ENCODE measurements at regions not wholly inside any gene's neighbourhood (a gene's known extent, or its start where the extent isn't known, plus 50 kb on each side); places are given as distances from the start of the nearest gene placed in this dataset.
"Not testable (repeated sequence)": the region's sequence is repeated elsewhere in the genome, so short reads cannot be mapped to it uniquely, and the experiment has no call there.

DNA sequence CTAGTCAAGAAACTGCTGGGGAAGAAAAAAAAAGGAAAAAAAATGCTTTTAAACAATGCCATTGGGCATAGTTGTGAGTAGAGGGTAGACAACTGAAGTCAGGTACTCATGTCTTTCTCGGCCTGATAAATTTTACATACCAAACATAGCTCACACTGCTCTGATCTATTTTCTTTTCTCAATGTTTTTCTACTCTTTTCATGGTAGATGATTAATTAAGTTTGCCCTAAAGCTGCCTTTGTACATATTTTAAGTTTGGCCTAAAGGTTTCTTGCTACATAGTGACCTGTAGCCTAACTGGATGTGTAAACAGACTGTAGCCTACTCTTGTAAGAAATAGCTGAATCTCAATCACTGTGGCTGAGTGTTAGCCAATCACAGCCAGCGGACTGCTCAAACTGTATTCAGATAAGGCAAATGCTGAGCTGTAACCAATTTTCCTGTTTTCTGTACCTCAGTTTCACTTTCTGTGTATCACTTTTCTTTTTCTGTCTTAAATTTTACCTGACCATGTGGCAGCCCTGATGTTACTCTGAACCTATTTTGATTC is 121.0 kb downstream of the PCDH10 start:
- no CpG with 5 or more reads among the region's 2 CpGs for WGBS (ENCODE audit: extremely low coverage, insufficient coverage, insufficient read length)
- DNase-seq: peak; percentile 65 to 91
- H3K4me2 ChIP-seq (ENCODE audit: low read length): no peak overlapping the region

DNA sequence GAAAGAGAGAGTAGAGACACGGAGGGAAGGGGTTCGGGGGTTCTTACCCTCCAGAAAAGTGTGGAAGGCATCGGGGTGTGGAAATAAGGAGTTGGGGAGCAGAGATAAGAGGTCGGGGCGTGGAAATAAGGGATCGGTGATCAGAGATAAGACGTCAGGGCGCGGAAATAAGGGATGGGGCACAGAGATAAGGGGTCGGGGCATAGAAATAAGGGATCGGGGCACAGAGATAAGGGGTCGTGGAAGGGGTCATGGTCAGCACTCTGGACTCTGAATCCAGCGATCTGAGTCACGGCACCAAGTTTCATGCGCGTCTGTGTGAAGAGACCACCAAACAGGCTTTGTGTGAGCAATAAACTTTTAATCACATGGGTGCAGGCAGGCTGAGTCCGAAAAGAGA is 119.1 kb downstream of the PCDH10 start:
- Histone ChIP-seq H3K36me3 (ENCODE audit: control insufficient read depth in 1 of 2, insufficient read depth in 2 of 2, low read length in 2 of 2) (no peaks in the 10 kb centered on the region), H3K9me3 (ENCODE audit: insufficient read depth, low read depth, low read length) (no peaks in the 10 kb centered on the region), H3K14ac (ENCODE audit: low read length) (no peak overlapping the region), H2BK5ac (ENCODE audit: low read depth, low read length, poor library complexity) (no peak overlapping the region), H4K12ac (ENCODE audit: low read depth, low read length) (no peak overlapping the region), H3K27me3 (ENCODE audit: insufficient read depth, low read length) (no peaks in the 10 kb centered on the region), H3K4me2 (ENCODE audit: low read length) (no peak overlapping the region), H3K4me1 (ENCODE audit: control insufficient read depth in 1 of 2, insufficient read depth in 2 of 2, low read length in 2 of 2) (no peaks in the 10 kb centered on the region), H3K18ac (ENCODE audit: low read length) (no peak overlapping the region), H4K8ac (ENCODE audit: low read depth, low read length) (no peak overlapping the region), H3K4ac (ENCODE audit: low read depth, low read length) (no peak overlapping the region), H3K79me1 (ENCODE audit: low read length) (no peaks in the 10 kb centered on the region), H3K9ac (ENCODE audit: low read length) (no peak overlapping the region), H4K91ac (ENCODE audit: low read depth, low read length) (no peak overlapping the region), H2BK12ac (ENCODE audit: low read length) (no peak overlapping the region), H2AFZ (ENCODE audit: insufficient read depth, low read length, poor library complexity) (no peak overlapping the region), H3K79me2 (ENCODE audit: control insufficient read depth, insufficient read depth, low read length, poor library complexity) (no peaks in the 10 kb centered on the region), H3K4me3 (ENCODE audit: low read depth, low read length) (no peak overlapping the region), H3K27ac (ENCODE audit: low read depth, low read length) (no peak overlapping the region), H2BK120ac (ENCODE audit: insufficient read depth, low read length, poor library complexity) (no peak overlapping the region), H2AK5ac (ENCODE audit: low read length) (no peak overlapping the region), H3K23ac (ENCODE audit: low read length) (no peak overlapping the region)
- DNase-seq: no peak
- no CpG with 5 or more reads among the region's 17 CpGs for WGBS (ENCODE audit: extremely low coverage, insufficient coverage, insufficient read length)

More for the DNA sequence above, 121.0 kb downstream of the PCDH10 start:
- Histone ChIP-seq H2BK5ac (ENCODE audit: low read depth, low read length, poor library complexity) (no peak overlapping the region), H3K9me3 (ENCODE audit: insufficient read depth, low read depth, low read length) (no peaks in the 10 kb centered on the region), H3K18ac (ENCODE audit: low read length) (no peak overlapping the region), H3K14ac (ENCODE audit: low read length) (no peak overlapping the region), H4K8ac (ENCODE audit: low read depth, low read length) (no peak overlapping the region), H3K4ac (ENCODE audit: low read depth, low read length) (no peak overlapping the region), H3K27me3 (ENCODE audit: insufficient read depth, low read length) (no peaks in the 10 kb centered on the region), H3K23ac (ENCODE audit: low read length) (no peak overlapping the region), H3K79me2 (ENCODE audit: control insufficient read depth, insufficient read depth, low read length, poor library complexity) (no peaks in the 10 kb centered on the region), H3K4me1 (ENCODE audit: control insufficient read depth in 1 of 2, insufficient read depth in 2 of 2, low read length in 2 of 2) (no peaks in the 10 kb centered on the region), H4K12ac (ENCODE audit: low read depth, low read length) (no peak overlapping the region), H2BK120ac (ENCODE audit: insufficient read depth, low read length, poor library complexity) (no peak overlapping the region), H2AFZ (ENCODE audit: insufficient read depth, low read length, poor library complexity) (no peak overlapping the region), H3K4me3 (ENCODE audit: low read depth, low read length) (no peak overlapping the region), H2AK5ac (ENCODE audit: low read length) (no peak overlapping the region), H3K79me1 (ENCODE audit: low read length) (no peaks in the 10 kb centered on the region), H3K27ac (ENCODE audit: low read depth, low read length) (no peak overlapping the region), H3K9ac (ENCODE audit: low read length) (no peak overlapping the region), H4K91ac (ENCODE audit: low read depth, low read length) (no peak overlapping the region), H3K36me3 (ENCODE audit: control insufficient read depth in 1 of 2, insufficient read depth in 2 of 2, low read length in 2 of 2) (no peaks in the 10 kb centered on the region), H2BK12ac (ENCODE audit: low read length) (no peak overlapping the region)

GRCh38 chr4:133267506-133267905 is 118.4 kb downstream of the PCDH10 start:
- not testable (repeated sequence) for H3K23ac ChIP-seq (ENCODE audit: low read length); H3K27ac ChIP-seq (ENCODE audit: low read depth, low read length); H4K8ac ChIP-seq (ENCODE audit: low read depth, low read length); H2AFZ ChIP-seq (ENCODE audit: insufficient read depth, low read length, poor library complexity); H2BK12ac ChIP-seq (ENCODE audit: low read length); H3K36me3 ChIP-seq (ENCODE audit: control insufficient read depth in 1 of 2, insufficient read depth in 2 of 2, low read length in 2 of 2); H2BK5ac ChIP-seq (ENCODE audit: low read depth, low read length, poor library complexity); H4K91ac ChIP-seq (ENCODE audit: low read depth, low read length); H3K9ac ChIP-seq (ENCODE audit: low read length); H2BK120ac ChIP-seq (ENCODE audit: insufficient read depth, low read length, poor library complexity); H3K4ac ChIP-seq (ENCODE audit: low read depth, low read length); H3K79me2 ChIP-seq (ENCODE audit: control insufficient read depth, insufficient read depth, low read length, poor library complexity); H2AK5ac ChIP-seq (ENCODE audit: low read length); H4K12ac ChIP-seq (ENCODE audit: low read depth, low read length); H3K14ac ChIP-seq (ENCODE audit: low read length); H3K18ac ChIP-seq (ENCODE audit: low read length); H3K4me3 ChIP-seq (ENCODE audit: low read depth, low read length); H3K9me3 ChIP-seq (ENCODE audit: insufficient read depth, low read depth, low read length); H3K27me3 ChIP-seq (ENCODE audit: insufficient read depth, low read length); H3K4me2 ChIP-seq (ENCODE audit: low read length); DNase-seq; H3K4me1 ChIP-seq (ENCODE audit: control insufficient read depth in 1 of 2, insufficient read depth in 2 of 2, low read length in 2 of 2); H3K79me1 ChIP-seq (ENCODE audit: low read length)
- WGBS (ENCODE audit: extremely low coverage, insufficient coverage, insufficient read length): no CpG with 5 or more reads among the region's 7 CpGs

DNA sequence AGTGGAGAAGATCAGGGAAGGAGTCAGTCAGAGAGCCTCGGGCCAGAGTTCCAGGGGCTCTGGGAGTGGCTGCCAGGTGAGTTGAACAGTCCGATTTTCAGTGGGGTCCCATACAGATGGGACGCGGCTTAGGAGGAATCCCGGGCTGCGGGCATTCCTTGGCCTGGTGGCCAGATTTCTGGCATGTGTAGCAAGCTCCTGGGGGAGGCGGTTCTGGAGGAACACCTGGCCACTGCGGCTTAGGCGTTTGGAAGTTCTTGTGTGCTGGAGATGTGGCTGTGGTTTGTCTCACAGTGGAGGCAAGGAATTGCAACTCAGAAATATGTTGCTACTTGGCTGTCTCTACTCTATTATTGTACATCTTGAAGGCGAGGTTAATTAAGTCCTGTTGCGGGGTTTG is 117.9 kb downstream of the PCDH10 start:
- H4K8ac ChIP-seq (ENCODE audit: low read depth, low read length); H3K27ac ChIP-seq (ENCODE audit: low read depth, low read length); H4K12ac ChIP-seq (ENCODE audit: low read depth, low read length); H2BK12ac ChIP-seq (ENCODE audit: low read length); H2AK5ac ChIP-seq (ENCODE audit: low read length); H2AFZ ChIP-seq (ENCODE audit: insufficient read depth, low read length, poor library complexity); H3K4me2 ChIP-seq (ENCODE audit: low read length); H3K36me3 ChIP-seq (ENCODE audit: control insufficient read depth in 1 of 2, insufficient read depth in 2 of 2, low read length in 2 of 2); H3K14ac ChIP-seq (ENCODE audit: low read length); H3K27me3 ChIP-seq (ENCODE audit: insufficient read depth, low read length); H3K79me2 ChIP-seq (ENCODE audit: control insufficient read depth, insufficient read depth, low read length, poor library complexity); H2BK120ac ChIP-seq (ENCODE audit: insufficient read depth, low read length, poor library complexity); H2BK5ac ChIP-seq (ENCODE audit: low read depth, low read length, poor library complexity); H4K91ac ChIP-seq (ENCODE audit: low read depth, low read length); H3K23ac ChIP-seq (ENCODE audit: low read length); H3K4ac ChIP-seq (ENCODE audit: low read depth, low read length); H3K4me1 ChIP-seq (ENCODE audit: control insufficient read depth in 1 of 2, insufficient read depth in 2 of 2, low read length in 2 of 2); H3K9ac ChIP-seq (ENCODE audit: low read length); H3K18ac ChIP-seq (ENCODE audit: low read length); H3K79me1 ChIP-seq (ENCODE audit: low read length); H3K4me3 ChIP-seq (ENCODE audit: low read depth, low read length); H3K9me3 ChIP-seq (ENCODE audit: insufficient read depth, low read depth, low read length): not testable (repeated sequence)
- peak; percentile 53 to 60 for DNase-seq
- WGBS (ENCODE audit: extremely low coverage, insufficient coverage, insufficient read length): no CpG with 5 or more reads among the region's 11 CpGs
